K562 (cell line): ENCODE measurements at regions not wholly inside any gene's neighbourhood (a gene's known extent, or its start where the extent isn't known, plus 50 kb on each side); places are given as distances from the start of the nearest gene placed in this dataset.
"Not testable (repeated sequence)": the region's sequence is repeated elsewhere in the genome, so short reads cannot be mapped to it uniquely, and the experiment has no call there.

Source experiments
- ATAC-seq: fragments of 200-7000 bp; cut with Tn5 transposase; 3 replicates; pipeline ENCODE4 v1.9.1; 2020; ENCODE audit warnings: moderate library complexity
- BruUV-seq: library from RNA; stranded (reverse); fragments of 400-500 nt; replicated peaks from 2 replicates; lab custom pipeline; 2021; lab: Mats Ljungman, UMichigan
- CTCF ChIA-PET: fragments of 300-600 bp; formaldehyde crosslinking; extraction: SDS; loops from one replicate; lab custom pipeline; 2021; ENCODE audit warnings: low intra/inter-chr PET ratio; lab: Yijun Ruan, JAX
- POLR2A ChIA-PET: fragments of 300-600, 350-650 bp; sonication (Branson Sonifier 250); formaldehyde crosslinking; extraction: SDS; loops from one replicate; lab custom pipeline; 2021; ENCODE audit warnings: antibody characterized with exemption, inconsistent platforms; lab: Yijun Ruan, JAX
- DNase-seq, 4 experiments: peaks; one replicate each; pipeline versions ENCODE4 v3.0.0 to v3.0.0-alpha.2; 2011 to 2018; ENCODE audit warnings: low spot score in 3 of 4, mixed read lengths in 3 of 4; ENCODE audit errors: extremely low read depth in 1 of 4
- FAIRE-seq: peaks from 2 replicates; lab custom pipeline; 2011; peaks lifted over from hg19 to GRCh38; lab: Jason Lieb, UNC
- H2AFZ ChIP-seq: 2 replicates; pipeline ENCODE4 v1.6.0; 2011; ENCODE audit warnings: low read depth, low read length, control low read depth, inconsistent platforms
- H3K27ac ChIP-seq: fragments of 200-600 bp; 3 replicates; pipeline ENCODE4 v1.8.0; 2011; ENCODE audit warnings: low read depth, mild to moderate bottlenecking, control low read depth, inconsistent platforms, low read length, moderate library complexity, mixed read lengths; ENCODE audit errors: extremely low read depth
- H3K27me3 ChIP-seq, 2 experiments: fragments of 300-600 bp in 1 of 2; 2 replicates in 1 of 2; 3 replicates in 1 of 2; pipeline versions ENCODE4 v1.6.0 to v1.8.0; 2011; ENCODE audit warnings: inconsistent platforms in 2 of 2, low read length in 2 of 2, mild to moderate bottlenecking in 1 of 2, mixed read lengths in 1 of 2, moderate library complexity in 1 of 2; ENCODE audit not compliant: control insufficient read depth in 2 of 2, insufficient read depth in 2 of 2
- H3K36me3 ChIP-seq: fragments of 300-600 bp; 3 replicates; pipeline ENCODE4 v1.8.0; 2011; ENCODE audit warnings: mild to moderate bottlenecking, low read length, inconsistent platforms; ENCODE audit not compliant: control insufficient read depth, insufficient read depth
- H3K4me1 ChIP-seq, 2 experiments: fragments of 200-600 bp in 1 of 2; replicated peaks in 1 of 2; 2 replicates in 1 of 2; 3 replicates in 1 of 2; pipeline versions ENCODE4 v1.5.1 to v1.8.0; 2011; ENCODE audit warnings: inconsistent platforms in 2 of 2, low read length in 2 of 2, mild to moderate bottlenecking in 1 of 2, mixed read lengths in 1 of 2, moderate library complexity in 1 of 2; ENCODE audit not compliant: control insufficient read depth in 2 of 2, insufficient read depth in 2 of 2
- H3K4me2 ChIP-seq: 2 replicates; pipeline ENCODE4 v1.6.1; 2011; ENCODE audit warnings: low read length, control low read depth, inconsistent platforms, mixed read lengths; ENCODE audit not compliant: insufficient read depth
- H3K4me3 ChIP-seq: fragments of 200-600 bp; sonication (generic), shearing (Covaris generic); 2 replicates; pipeline ENCODE4 v1.5.1; 2016; ENCODE audit warnings: control low read depth, inconsistent platforms
- H3K79me2 ChIP-seq: fragments of 200-600 bp; 3 replicates; pipeline ENCODE4 v1.8.0; 2011; ENCODE audit warnings: low read length, inconsistent platforms; ENCODE audit not compliant: control insufficient read depth, insufficient read depth
- H3K9ac ChIP-seq, 2 experiments: 2 replicates each; pipeline versions ENCODE4 v1.6.0 to v1.6.1; 2011; ENCODE audit warnings: low read depth in 2 of 2, low read length in 2 of 2, control low read depth in 1 of 2, inconsistent platforms in 1 of 2, mild to moderate bottlenecking in 1 of 2, mixed read lengths in 1 of 2; ENCODE audit not compliant: insufficient read depth in 1 of 2
- H3K9me1 ChIP-seq: one replicate; pipeline ENCODE4 v1.6.0; 2011; ENCODE audit warnings: inconsistent platforms, mild to moderate bottlenecking, low read length, moderate library complexity; ENCODE audit not compliant: control insufficient read depth, insufficient read depth
- H3K9me3 ChIP-seq: replicated peaks from 2 replicates; pipeline ENCODE4 v1.5.1; 2011; ENCODE audit warnings: low read depth, low read length, inconsistent platforms; ENCODE audit not compliant: control insufficient read depth, insufficient read depth
- H4K20me1 ChIP-seq: replicated peaks from 2 replicates; pipeline ENCODE4 v1.6.1; 2011; ENCODE audit warnings: low read length, inconsistent platforms, mixed read lengths; ENCODE audit not compliant: control insufficient read depth, insufficient read depth
- SOX6 ChIP-seq: fragments of 450-650 bp; IDR thresholded peaks from 2 replicates; pipeline ENCODE4 v1.6.1; 2014; ENCODE audit warnings: mild to moderate bottlenecking
- WGBS: fragments of 100-300 bp; shearing (Covaris generic); methylation state at CpG from one replicate; pipeline ENCODE4 v1.1.6; 2016; ENCODE audit warnings: low coverage, mixed read lengths; ENCODE audit not compliant: insufficient coverage; ENCODE audit errors: missing lambda C conversion rate; 5-methylcytosine and 5-hydroxymethylcytosine counted together
- in situ Hi-C: fragments of 300-500 bp; cut with MboI; formaldehyde crosslinking; loops from 4 replicates; pipeline ENCODE4 v1.15.0; 2018; ENCODE audit warnings: inconsistent platforms, mixed read lengths
- intact Hi-C: fragments of 100-400 bp; cut with micrococcal nuclease; formaldehyde crosslinking; loops from 2 replicates; pipeline ENCODE4 v1.14.2; 2022

DNA sequence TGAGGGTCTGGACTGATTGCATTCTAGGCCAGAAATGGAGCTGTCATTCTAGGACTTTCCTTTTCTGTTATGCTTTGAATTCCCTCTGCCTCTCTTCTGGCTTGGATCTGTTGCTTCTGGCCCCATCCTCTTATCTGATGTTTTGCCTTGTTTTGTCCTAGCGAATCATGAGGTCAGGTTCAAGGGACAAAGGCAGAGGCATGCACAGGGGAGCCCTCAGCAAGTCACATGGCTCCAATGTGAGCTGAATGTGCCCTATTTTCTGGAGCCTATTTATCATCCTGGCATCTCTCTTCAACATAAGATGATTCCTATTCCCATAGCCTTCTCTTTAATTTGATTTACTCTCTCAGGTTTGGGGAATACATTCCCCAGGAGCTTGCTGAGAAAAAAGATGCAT is 284.6 kb downstream of the SRGAP2C start:
- H3K36me3 ChIP-seq, FAIRE-seq, BruUV-seq, H3K9me1 ChIP-seq, H3K9me3 ChIP-seq, DNase-seq, H3K4me1 ChIP-seq, H3K4me2 ChIP-seq, H3K27me3 ChIP-seq, H3K79me2 ChIP-seq, ATAC-seq, H2AFZ ChIP-seq, H3K4me3 ChIP-seq, CTCF ChIA-PET, H3K9ac ChIP-seq, POLR2A ChIA-PET, H3K27ac ChIP-seq, H4K20me1 ChIP-seq, in situ Hi-C loops: not testable (repeated sequence)
- TF ChIP-seq SOX6: peak; percentile 34; the same call in 1 of the 2 replicates
- intact Hi-C loops: loop anchor here (10.0 kb wide), 1 partner anchor 75 kb away; no protein-coding TSS in a partner anchor
- WGBS: 0% methylated on average over 1 of the region's 1 CpG

DNA sequence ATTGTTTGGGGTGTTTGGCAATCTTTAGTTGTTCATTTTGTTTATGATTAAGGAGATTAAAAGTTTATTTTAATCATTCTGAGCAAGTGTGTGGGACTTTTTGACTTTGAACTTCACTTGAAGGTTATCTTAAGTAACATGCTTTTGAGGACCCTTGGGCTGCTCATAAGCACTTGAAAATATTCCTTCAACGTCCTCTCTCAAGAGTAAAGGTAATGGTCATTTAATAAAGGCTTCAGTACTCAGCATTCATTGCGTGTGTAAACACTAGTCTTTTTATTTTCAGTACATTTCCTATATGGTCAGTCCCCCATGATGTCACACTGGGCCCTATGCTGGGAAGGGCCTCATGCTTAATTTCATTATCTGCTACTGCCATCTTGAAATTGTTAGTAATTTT is 285.6 kb downstream of the SRGAP2C start:
- 0% methylated on average over 2 of the region's 2 CpGs for WGBS
- H3K36me3 ChIP-seq, H3K4me2 ChIP-seq, H3K4me1 ChIP-seq, H4K20me1 ChIP-seq, in situ Hi-C loops, ATAC-seq, H3K9ac ChIP-seq, CTCF ChIA-PET, intact Hi-C loops, FAIRE-seq, H3K79me2 ChIP-seq, DNase-seq, H3K27ac ChIP-seq, H3K27me3 ChIP-seq, H3K4me3 ChIP-seq, BruUV-seq, H2AFZ ChIP-seq, H3K9me1 ChIP-seq, H3K9me3 ChIP-seq, POLR2A ChIA-PET: not testable (repeated sequence)
